HTR-8/SVneo (cell line): ENCODE measurements at regions not wholly inside any gene's neighbourhood (a gene's known extent, or its start where the extent isn't known, plus 50 kb on each side); places are given as distances from the start of the nearest gene placed in this dataset.

Experiments used
- DNase-seq: peaks from one replicate; pipeline ENCODE4 v3.0.0; 2011; ENCODE audit warnings: low spot score, mixed read lengths; ENCODE audit not compliant: insufficient read length
- FAIRE-seq: peaks from 2 replicates; lab custom pipeline; 2011; peaks lifted over from hg19 to GRCh38; lab: Jason Lieb, UNC

GRCh38 chr1:116230712-116231111 is 119.5 kb downstream of the MAB21L3 start:
- no peak for FAIRE-seq

GRCh38 chr1:116231752-116232151 is 120.6 kb downstream of the MAB21L3 start:
- FAIRE-seq, result no peak

More at GRCh38 chr1:116230712-116231111, 119.5 kb downstream of the MAB21L3 start:
- DNase-seq, result no peak

GRCh38 chr1:116232989-116233514 is 121.9 kb downstream of the MAB21L3 start:
- no peak for FAIRE-seq
- DNase-seq, result no peak

More at GRCh38 chr1:116231752-116232151, 120.6 kb downstream of the MAB21L3 start:
- no peak for DNase-seq

- no peak for FAIRE-seq
- no peak for DNase-seq
Observed at GRCh38 chr1:116234429-116234828, 123.2 kb downstream of the MAB21L3 start.

GRCh38 chr1:116239916-116240315 is 128.7 kb downstream of the MAB21L3 start:
- DNase-seq (no peak), FAIRE-seq (no peak)

GRCh38 chr1:116242741-116243140 is 130.3 kb upstream of the ATP1A1 start:
- FAIRE-seq (no peak), DNase-seq (no peak)

- no peak for DNase-seq
- FAIRE-seq, result no peak
Observed at GRCh38 chr1:116243333-116244054, 129.6 kb upstream of the ATP1A1 start.

- FAIRE-seq (no peak), DNase-seq (no peak)
Observed at GRCh38 chr1:116246174-116246573, 126.9 kb upstream of the ATP1A1 start.

- FAIRE-seq (no peak), DNase-seq (no peak)
Observed at GRCh38 chr1:116252271-116252670, 120.8 kb upstream of the ATP1A1 start.

- FAIRE-seq (no peak), DNase-seq (no peak)
Observed at GRCh38 chr1:116252785-116253184, 120.3 kb upstream of the ATP1A1 start.

GRCh38 chr1:116253566-116254382 is 119.3 kb upstream of the ATP1A1 start:
- FAIRE-seq, result no peak

GRCh38 chr1:116254776-116255175 is 118.3 kb upstream of the ATP1A1 start:
- FAIRE-seq, result no peak
- no peak for DNase-seq

More at GRCh38 chr1:116253566-116254382, 119.3 kb upstream of the ATP1A1 start:
- DNase-seq, result no peak

- DNase-seq, result no peak
- no peak for FAIRE-seq
Observed at GRCh38 chr1:116255486-116256285, 117.4 kb upstream of the ATP1A1 start.

GRCh38 chr1:116256286-116256649 is 116.8 kb upstream of the ATP1A1 start:
- DNase-seq (no peak), FAIRE-seq (no peak)

- DNase-seq, result no peak
- FAIRE-seq, result no peak
Observed at GRCh38 chr1:116256875-116257274, 116.2 kb upstream of the ATP1A1 start.

GRCh38 chr1:116257341-116257767 is 115.7 kb upstream of the ATP1A1 start:
- DNase-seq, result no peak

GRCh38 chr1:116257836-116258235 is 115.2 kb upstream of the ATP1A1 start:
- FAIRE-seq, result no peak

More at GRCh38 chr1:116257341-116257767, 115.7 kb upstream of the ATP1A1 start:
- FAIRE-seq, result no peak

GRCh38 chr1:116258668-116259419 is 114.2 kb upstream of the ATP1A1 start:
- no peak for FAIRE-seq

More at GRCh38 chr1:116257836-116258235, 115.2 kb upstream of the ATP1A1 start:
- no peak for DNase-seq

GRCh38 chr1:116259663-116260062 is 113.4 kb upstream of the ATP1A1 start:
- FAIRE-seq, result no peak
- no peak for DNase-seq

More at GRCh38 chr1:116258668-116259419, 114.2 kb upstream of the ATP1A1 start:
- DNase-seq, result no peak
